NCI-H345 treated with DMSO at 0.1 percent for 48 hours (cell line): ENCODE measurements at regions not wholly inside any gene's neighbourhood (a gene's known extent, or its start where the extent isn't known, plus 50 kb on each side); places are given as distances from the start of the nearest gene placed in this dataset.

Source experiments
- DNase-seq: peaks from one replicate; lab custom pipeline; 2025; ENCODE audit not compliant: unreplicated experiment; lab: John Stamatoyannopoulos, UW

GRCh38 chr20:50242548-50242862, 51.9 kb downstream of the CEBPB start:
- DNase-seq = no peak

DNA sequence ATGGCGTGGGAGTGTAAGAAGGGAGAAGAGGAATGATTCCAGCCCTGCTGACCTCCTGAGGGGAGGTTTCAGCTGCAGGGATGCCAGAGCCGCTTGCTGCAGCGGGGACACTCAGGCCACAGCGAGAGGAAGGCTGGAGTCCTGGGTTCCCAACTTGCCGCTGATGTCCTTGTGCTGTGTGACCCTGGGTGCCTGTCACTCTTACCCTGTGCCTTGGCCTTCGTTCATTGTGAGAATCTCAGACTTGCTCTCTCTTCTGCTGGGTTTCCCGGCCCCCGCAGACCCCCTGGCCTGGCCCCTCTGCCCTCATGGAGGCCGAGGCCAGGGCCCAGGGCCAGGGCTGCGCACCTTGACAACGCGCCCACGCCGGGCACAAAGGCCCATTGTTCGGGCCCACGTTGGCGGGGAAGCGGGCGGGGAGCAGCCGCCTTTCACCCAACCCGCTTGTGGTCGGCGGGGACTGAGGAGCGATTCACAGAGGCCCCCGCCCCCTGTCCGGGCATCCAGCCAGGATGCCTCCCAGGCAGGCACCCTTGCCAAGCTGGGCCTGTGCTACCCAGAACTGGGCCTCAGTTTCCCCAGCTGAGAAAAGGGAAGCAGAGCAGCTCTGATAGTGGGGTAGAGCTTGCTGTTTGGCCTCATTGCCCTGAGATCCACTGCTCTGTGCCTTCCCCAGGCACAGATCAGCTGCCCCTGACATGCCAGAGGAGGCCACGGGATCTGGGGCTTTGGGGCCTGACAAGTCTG, 52.4 kb downstream of the CEBPB start:
- peak; percentile 26 for DNase-seq

- no peak for DNase-seq
Observed at GRCh38 chr20:50243610-50244351, 53.2 kb downstream of the CEBPB start.

GRCh38 chr20:50244352-50245149, 53.9 kb downstream of the CEBPB start:
- no peak for DNase-seq

DNA sequence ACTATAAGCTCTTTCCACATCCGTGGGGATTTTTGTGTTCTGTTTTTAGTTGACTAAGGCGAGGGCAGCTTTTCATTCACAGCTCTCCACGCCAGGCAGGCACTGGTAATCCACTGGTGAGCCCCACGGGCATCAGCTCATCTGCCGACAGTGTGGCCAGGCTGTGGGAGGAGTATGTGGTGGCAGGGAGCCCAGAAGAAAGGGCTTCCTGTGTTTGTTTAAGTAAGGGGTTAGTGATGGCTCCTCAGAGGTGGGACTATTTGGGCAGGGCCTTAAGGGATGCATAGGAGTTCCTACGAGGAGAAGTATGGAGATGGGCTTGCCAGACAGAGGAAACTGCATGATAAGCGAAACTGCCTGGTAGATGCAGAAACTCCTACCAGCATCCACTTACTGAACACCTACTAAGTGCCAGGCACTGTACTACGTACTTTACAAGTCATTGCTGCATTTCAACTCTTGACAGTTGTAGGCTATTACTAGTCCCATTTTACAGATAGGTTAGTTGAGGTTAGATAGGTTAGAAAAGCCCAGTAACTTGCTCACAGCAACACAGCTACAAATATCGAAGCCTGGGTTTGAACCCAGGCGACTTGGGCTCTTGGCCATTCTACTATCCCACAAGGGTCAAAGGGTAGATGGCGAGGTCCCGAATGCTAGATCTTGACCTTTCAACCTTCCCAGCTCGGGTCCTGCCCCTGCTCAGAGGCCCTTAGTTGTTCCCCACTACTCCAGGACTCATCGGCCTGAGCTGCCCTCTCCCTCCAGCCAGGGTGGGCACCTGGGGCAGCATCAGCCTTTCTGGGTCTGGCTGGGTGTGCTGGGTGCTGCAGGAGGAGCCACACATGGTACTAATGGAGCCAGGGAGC, 55.1 kb downstream of the CEBPB start:
- no peak for DNase-seq

DNA sequence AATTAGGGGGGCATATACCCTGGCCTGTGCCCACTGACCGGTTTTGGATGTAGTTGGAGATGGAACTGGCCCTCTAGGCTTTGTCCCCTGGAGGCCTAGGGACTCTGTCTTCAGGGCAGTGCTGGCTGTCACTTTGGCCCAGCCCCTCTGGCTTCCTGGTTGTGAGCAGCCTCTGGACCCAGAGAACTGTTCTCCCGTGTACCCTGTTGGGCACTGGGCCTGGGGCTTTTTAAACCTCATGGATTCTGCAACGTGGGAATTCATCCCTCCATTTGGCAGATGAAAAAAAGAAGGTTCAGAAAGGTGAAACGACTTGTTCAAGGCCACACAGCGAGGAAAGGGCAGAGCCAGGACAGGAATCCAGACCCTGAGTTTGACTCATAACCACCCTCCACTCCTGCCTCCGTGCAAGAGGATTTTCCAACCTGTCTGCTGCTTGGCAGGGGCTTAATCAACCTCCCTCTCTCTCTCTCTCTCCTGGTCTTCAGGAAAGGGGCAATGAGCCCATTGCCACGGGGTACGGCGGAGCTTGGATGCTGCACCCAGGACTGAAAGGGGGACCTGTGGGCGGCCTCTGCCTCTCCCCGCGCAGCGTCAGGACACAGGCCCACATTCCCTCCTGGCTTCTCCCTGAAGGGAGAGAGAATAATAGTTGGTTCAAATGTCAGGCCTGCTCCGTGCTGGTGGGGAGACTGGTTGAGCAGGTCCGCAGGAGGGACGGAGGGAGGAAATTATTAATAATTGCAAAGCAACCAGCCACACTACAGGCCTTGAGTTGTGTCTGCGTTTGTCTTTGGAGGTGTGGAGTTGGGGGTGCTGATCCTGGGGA, 56.0 kb downstream of the CEBPB start:
- DNase-seq = no peak

DNA sequence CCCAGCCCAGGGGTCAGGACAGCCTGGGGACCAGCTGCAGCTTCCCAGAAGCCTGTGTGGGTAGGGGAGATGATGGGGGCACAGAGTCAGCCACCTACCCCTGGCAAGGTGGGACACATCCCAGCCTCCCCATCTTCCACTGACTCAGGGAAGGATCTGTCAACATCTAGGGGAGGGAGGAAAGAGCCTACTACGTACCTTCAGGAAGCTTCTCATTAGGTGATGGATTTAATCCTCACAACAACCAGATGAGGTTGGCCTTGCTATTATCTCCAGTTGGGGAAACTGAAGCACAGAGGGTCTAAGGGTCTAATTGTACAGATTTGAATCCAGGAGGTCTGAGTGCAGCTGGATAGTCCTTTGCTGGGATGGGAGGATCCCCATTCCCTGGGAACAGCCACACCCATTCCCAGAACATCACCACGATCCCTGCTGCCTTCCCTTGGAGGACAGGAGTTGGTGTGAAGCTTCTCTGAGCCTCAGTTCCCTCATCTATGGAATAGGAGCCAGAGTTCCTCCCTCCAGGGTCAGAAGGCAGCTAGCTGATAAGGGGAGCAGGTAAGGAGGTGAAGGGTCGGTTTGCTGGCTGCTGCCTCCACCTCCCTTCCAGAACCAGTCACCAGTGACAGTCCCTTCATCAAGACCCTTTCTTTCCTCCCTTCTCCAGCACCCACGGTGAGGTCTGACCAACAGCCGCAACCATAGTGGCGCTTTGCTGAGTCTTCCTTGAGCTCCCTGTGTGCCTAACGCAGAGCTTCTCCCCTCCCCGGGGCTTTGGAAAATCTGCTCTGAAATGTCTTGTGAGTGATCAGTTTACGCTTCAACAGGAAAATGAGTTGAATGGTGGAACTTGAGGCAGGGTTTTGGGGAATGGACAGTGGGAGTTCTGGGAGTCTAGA, 56.8 kb downstream of the CEBPB start:
- DNase-seq = no peak

GRCh38 chr20:50248104-50248641, 57.5 kb downstream of the CEBPB start:
- no peak for DNase-seq

- DNase-seq = no peak
Observed at GRCh38 chr20:50249447-50250388, 59.1 kb downstream of the CEBPB start.

GRCh38 chr20:50250679-50251382, 60.2 kb downstream of the CEBPB start:
- no peak for DNase-seq

- DNase-seq = no peak
Observed at GRCh38 chr20:50251383-50251748, 60.7 kb downstream of the CEBPB start.

DNA sequence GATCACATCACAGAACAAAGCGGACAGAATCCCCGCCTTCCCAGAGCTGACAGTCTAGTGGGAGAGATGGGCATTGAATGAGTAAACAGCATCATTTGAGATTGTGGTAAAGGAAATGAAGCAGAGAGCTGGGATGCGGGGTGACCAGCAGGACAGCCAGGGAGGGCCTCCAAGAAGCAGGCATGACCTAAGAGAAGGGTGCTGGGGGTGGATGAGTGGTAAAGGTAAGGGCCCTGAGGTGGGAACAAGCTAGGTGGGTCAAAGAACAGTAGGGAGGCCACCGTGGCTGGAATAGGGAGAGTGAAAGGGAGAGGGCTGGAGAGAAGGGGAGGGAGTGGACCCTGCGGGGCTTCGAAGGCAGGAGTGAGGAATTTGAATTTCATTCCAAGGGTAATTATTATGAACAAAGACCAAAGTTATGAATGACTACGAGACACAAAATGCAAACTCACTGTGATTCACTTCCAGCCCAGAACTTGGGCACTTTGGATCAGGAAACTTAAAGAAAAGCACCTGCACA, 61.4 kb downstream of the CEBPB start:
- DNase-seq = no peak

- no peak for DNase-seq
Observed at GRCh38 chr20:50252701-50253100, 62.1 kb downstream of the CEBPB start.

DNA sequence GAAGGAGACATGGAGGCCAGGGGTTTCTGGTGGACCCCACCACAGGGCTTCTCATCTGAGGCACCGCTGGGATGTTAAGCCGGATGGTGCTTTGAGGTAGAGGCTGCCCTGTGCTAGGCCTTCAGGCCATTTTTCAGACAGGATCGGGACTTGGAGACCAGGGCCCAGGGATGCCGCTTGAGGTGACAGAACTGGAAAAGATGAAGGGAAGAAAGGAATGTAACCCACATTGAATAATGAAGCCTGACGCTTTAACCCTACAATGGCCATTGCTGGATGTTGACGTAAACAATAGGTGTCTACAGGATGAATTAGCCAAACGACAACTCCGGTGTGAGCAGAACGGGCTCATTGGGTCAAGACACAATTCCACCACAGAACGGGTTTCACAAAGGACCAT, 62.5 kb downstream of the CEBPB start:
- DNase-seq = no peak

GRCh38 chr20:50254466-50255079, 63.9 kb downstream of the CEBPB start:
- no peak for DNase-seq

DNA sequence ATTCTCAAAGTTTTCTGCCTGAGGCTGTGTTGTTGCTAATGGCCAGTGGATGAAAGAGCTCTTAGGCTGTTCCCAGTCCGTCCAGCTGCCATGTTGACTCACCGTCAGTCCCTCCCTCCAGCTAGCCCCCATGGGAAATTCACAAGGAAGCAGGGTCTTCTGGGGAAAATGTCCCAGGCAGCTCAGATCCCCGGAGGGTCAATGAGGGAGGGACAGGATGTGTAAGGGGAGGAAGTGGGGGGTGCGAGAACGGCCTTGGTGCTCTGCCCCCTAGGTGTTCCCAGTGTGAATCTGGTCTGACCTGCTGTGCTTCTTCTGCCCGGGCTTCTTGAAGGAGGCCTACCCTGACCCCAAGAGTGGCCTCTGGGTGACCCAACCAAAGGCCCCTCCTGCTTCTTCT, 65.9 kb downstream of the CEBPB start:
- DNase-seq = no peak

GRCh38 chr20:50257860-50258259, 67.2 kb downstream of the CEBPB start:
- DNase-seq = no peak
